Epithelial cell of proximal tubule (primary cell): ENCODE measurements at regions not wholly inside any gene's neighbourhood (a gene's known extent, or its start where the extent isn't known, plus 50 kb on each side); places are given as distances from the start of the nearest gene placed in this dataset.

Source experiments
- DNase-seq: peaks from one replicate; pipeline ENCODE4 v3.0.0-alpha.2; 2011; ENCODE audit warnings: low read depth
- H3K4me3 ChIP-seq: 2 replicates; pipeline ENCODE4 v1.5.1; 2011; ENCODE audit warnings: low read depth, mild to moderate bottlenecking, low read length
- TF ChIP-seq, protein P1 (sequence below): conservative IDR thresholded peaks from 2 replicates; pipeline ENCODE4 v1.5.1; 2012; ENCODE audit warnings: low read depth, mild to moderate bottlenecking, low read length

DNA sequence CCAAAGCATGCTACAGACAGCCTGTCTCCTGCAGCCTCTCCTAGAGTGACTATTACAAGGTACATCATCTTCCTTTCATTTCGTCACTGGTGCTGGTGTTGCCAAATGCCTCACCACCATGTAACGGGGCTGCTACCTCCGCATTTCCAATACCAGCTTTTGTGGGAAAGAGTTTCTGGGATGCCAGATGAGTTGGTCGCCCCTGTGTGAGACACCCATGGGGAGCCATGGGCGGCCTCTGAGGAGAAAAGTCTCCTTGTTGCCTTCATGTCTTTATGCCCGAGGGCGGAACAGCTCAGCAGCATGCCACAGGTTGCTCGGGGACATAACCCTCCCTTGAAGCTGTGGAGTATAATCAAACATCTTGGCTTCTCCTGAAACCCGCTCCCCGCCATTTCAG, 169.6 kb downstream of the THBS2 start:
- H3K4me3 ChIP-seq: no peak overlapping the region
- TF ChIP-seq, protein P1, sequence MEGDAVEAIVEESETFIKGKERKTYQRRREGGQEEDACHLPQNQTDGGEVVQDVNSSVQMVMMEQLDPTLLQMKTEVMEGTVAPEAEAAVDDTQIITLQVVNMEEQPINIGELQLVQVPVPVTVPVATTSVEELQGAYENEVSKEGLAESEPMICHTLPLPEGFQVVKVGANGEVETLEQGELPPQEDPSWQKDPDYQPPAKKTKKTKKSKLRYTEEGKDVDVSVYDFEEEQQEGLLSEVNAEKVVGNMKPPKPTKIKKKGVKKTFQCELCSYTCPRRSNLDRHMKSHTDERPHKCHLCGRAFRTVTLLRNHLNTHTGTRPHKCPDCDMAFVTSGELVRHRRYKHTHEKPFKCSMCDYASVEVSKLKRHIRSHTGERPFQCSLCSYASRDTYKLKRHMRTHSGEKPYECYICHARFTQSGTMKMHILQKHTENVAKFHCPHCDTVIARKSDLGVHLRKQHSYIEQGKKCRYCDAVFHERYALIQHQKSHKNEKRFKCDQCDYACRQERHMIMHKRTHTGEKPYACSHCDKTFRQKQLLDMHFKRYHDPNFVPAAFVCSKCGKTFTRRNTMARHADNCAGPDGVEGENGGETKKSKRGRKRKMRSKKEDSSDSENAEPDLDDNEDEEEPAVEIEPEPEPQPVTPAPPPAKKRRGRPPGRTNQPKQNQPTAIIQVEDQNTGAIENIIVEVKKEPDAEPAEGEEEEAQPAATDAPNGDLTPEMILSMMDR: no peak
- no peak for DNase-seq

DNA sequence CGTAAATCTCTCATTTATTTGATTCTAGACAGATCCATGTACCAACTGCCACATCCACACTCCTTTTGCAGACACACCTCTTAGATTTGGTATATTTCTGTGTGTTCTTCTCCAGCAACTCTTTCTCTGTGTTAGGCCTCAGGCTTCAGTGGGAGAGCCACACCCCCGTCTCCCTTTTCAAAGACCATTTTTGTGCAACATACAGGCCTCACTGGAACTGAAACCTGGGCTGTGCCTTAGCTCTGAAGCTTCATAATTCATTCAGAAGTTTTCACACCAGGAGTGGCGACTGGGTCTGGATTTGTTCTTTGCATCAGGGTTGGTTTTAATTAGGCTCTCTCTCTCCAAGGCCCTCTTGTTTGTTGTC, 170.2 kb downstream of the THBS2 start:
- TF ChIP-seq, protein P1: no peak
- DNase-seq: no peak
- no peak overlapping the region for H3K4me3 ChIP-seq

DNA sequence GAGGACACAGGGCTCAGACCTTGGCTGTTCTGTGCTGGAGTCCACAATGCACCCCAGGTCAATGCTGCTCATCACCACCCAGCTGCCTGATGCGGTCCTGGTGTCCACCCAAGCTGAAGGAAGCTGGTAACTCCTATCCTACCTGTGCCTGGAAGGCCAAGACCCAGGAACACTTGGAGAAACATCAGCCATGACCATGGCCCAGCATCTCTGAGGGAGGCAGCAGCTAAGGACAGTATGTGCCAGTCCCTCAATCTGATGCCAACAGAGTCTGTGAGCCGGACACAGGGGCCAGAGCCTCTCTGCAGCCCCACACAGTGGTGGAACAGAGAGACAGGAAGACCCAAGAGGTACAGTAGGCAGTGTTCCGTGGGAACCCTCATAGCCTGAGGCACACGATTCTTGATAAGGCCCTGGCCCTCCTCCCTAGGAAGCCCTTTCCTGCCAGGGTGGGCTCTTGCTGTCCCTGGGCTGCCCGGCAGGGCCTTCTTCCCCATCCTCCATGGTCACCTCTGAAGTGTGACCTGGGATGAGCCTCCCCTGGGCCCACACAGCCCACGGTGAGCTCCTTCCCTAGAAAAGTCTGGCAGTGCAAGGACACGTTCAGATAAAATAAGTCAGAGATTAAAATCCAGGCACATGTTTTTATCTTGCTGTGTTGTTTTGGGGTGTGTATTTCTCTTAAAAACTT, 170.7 kb downstream of the THBS2 start:
- no peak overlapping the region for H3K4me3 ChIP-seq
- TF ChIP-seq, protein P1: no peak
- DNase-seq: no peak

DNA sequence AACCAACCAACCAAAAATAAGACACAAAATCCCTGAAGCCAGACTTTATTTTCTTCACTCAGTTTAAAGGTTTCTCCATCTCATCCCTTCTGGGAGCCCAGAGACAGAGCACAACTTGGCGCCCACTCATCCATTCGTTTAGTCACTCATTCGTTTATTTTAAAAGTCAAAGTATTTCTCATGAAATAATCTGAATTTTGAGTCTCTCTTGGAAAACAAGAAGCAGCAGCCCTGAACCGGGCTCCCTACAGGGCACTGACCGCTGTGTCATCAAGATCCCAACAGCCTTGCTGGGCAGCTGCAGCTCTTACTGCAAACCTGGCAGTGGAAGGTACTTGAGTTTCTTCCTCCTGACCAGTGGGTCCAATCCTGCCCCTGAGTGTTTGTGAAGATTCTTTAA, 171.6 kb downstream of the THBS2 start:
- DNase-seq: no peak
- no peak overlapping the region for H3K4me3 ChIP-seq
- TF ChIP-seq, protein P1: no peak

DNA sequence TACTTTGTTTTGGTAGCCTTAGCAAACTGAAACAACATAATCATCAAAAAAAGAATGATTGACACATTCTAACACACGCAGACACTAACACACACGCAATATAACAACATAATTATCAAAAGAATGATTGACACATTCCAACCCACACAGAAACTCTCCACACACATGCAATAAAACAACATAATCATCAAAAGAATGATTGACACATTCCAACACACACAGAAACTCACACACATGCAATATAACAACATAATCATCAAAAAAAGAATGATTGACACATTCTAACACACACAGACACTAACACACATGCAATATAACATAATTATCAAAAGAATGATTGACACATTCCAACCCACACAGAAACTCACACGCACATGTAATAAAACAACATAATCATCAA, 172.4 kb downstream of the THBS2 start:
- TF ChIP-seq, protein P1: no peak
- DNase-seq: no peak
- H3K4me3 ChIP-seq: no peak overlapping the region

DNA sequence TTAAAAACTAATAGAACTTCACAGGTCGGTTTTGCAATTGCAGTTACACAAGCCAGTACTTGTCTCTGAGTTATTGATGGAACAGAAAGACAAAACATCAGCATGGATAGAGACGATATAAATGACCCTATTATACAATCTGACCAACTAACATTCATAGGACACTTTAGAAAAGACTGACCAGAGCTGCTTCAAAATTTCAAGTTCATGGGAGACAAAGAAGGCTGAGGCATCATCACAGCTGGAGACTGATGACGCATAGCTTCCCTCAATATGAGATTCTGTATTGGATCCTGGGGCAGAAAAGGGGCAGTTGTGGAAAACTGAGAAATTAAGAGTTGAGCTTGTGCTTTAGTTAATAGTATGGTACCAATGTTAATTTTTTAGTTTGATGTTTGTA, 174.0 kb downstream of the THBS2 start:
- TF ChIP-seq, protein P1: no peak
- H3K4me3 ChIP-seq: no peak overlapping the region
- no peak for DNase-seq
